ENCODE measurements at regions not wholly inside any gene's neighbourhood (a gene's known extent, or its start where the extent isn't known, plus 50 kb on each side); places are given as distances from the start of the nearest gene placed in this dataset.

GRCh38 chr2:2919026-2919425 is 458.6 kb downstream of the EIPR1 start:
- no peak for TF ChIP-seq EZH2phosphoT487 (IDR thresholded peaks at IDR 0.05; ENCODE audit: low read depth, severe bottlenecking, unreplicated experiment)
- no peak for TF ChIP-seq EZH2 (IDR thresholded peaks at IDR 0.05; ENCODE audit: borderline replicate concordance)
